ENCODE measurements at regions not wholly inside any gene's neighbourhood (a gene's known extent, or its start where the extent isn't known, plus 50 kb on each side); places are given as distances from the start of the nearest gene placed in this dataset.

DNA sequence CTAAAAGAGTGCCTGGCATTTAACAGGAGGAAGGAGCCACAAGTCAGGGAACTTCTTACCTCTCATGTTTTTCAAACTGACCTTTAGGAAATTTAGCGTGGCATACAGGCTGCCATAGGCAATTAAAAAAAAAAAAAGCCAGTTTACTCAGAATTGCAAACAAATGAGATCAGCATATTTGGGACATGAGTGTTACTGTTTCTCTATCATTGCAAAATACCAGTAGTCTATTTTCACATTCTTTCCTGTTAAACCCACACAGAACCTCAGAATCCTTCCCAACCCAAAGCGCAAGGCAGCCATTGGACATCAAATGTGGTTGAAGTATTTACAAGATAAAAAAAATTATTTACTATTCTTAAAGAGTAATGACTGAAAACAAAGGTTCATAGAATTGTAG lies 366.4 kb upstream of the DYNLRB2 start:
- TF ChIP-seq, protein P1, sequence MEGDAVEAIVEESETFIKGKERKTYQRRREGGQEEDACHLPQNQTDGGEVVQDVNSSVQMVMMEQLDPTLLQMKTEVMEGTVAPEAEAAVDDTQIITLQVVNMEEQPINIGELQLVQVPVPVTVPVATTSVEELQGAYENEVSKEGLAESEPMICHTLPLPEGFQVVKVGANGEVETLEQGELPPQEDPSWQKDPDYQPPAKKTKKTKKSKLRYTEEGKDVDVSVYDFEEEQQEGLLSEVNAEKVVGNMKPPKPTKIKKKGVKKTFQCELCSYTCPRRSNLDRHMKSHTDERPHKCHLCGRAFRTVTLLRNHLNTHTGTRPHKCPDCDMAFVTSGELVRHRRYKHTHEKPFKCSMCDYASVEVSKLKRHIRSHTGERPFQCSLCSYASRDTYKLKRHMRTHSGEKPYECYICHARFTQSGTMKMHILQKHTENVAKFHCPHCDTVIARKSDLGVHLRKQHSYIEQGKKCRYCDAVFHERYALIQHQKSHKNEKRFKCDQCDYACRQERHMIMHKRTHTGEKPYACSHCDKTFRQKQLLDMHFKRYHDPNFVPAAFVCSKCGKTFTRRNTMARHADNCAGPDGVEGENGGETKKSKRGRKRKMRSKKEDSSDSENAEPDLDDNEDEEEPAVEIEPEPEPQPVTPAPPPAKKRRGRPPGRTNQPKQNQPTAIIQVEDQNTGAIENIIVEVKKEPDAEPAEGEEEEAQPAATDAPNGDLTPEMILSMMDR (conservative IDR thresholded peaks at IDR 0.05; ENCODE audit: low read depth, low read length): no peak
- no peak for TF ChIP-seq EZH2 (IDR thresholded peaks at IDR 0.05; ENCODE audit: low read length, unreplicated experiment)

All from PC-3 (cell line).